NCI-H1092 treated with DMSO at 0.1 percent for 48 hours (cell line): ENCODE measurements at regions not wholly inside any gene's neighbourhood (a gene's known extent, or its start where the extent isn't known, plus 50 kb on each side); places are given as distances from the start of the nearest gene placed in this dataset.

Source experiments
- DNase-seq: peaks from one replicate; lab custom pipeline; 2025; lab: John Stamatoyannopoulos, UW

DNA sequence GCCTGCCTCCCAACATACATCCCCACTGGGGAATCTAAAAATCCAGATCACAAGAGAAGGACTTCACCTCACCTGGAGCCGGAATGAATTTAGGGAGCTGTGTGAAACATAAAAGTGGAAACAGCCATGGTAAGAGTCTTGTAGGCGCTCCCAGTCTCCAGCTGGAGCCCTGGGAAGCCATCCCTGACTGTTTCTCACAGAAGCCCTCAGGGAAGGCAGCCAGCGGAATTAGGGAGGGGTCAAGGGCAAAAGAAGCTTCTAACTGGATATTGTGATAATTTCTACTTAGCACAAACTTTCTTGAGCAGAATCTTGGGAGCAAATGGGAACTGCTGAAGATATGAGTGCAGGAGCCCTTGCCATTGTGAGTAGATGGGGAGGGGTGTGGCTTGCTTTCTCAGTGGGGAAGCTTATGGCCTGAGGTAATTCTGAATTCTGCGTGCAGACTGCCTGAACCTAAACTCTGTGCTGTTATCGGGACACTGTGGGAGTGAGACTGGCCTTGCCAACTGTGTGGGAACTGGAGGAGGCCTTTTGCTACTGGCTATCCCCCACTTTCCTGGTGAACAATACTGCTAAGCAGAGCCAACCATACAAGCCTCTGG, 174.4 kb upstream of the SMC2 start:
- DNase-seq: no peak

DNA sequence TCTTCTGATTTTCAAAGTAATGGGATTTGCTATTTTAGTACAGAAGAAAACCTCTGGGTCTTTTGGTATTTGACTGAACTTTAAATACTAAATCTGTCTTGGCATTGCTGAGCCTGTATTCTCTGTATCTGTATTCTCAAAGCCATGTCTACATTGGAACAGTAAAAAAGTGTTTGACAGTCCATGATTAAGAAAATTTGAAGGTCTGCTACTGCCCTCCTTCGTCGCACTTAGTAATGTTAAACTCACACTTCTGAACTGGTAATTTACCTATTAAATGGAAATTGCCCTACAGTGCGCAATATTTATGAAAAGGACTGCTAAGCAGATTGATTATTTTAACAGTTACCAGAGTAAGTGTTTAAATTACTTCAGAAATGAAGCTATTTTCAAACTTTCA, 165.7 kb upstream of the SMC2 start:
- DNase-seq: no peak

DNA sequence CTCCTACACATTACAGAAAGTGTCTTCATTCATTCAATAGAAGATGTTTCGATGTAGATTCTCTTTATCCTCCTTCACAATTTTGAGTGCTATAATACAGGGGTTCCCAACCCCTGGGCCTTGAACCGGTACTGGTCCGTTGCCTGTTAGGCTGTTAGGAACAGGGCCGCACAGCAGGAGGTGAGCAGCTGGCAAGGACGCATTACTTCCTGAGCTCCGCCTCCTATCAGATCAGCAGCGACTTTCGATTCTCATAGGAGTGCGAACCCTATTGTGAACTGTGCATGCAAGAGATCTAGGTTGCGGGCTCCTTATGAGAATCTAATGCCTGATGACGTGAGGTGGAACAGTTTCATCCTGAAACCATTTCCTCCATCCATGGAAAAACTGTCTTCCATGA, 153.0 kb upstream of the SMC2 start:
- DNase-seq: no peak

DNA sequence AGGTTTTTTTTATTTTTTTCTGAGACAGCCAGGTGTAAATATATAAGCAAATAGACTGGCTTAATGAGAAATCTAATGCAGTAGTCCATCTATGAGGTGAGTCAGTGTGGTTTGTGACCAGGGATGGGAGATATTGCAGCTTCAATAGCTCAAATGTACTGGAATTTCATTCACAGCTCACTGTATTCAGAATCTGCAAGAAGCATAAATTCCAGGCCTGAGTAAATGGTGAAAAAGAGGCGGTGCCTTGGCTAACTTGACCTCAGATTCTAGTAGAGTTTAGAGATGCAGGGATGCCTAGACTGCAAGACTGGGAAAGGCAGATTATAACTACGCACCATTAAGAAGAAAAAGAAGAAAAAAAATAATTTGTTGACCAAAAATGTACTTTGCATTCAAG, 151.9 kb upstream of the SMC2 start:
- peak; percentile 69 for DNase-seq

DNA sequence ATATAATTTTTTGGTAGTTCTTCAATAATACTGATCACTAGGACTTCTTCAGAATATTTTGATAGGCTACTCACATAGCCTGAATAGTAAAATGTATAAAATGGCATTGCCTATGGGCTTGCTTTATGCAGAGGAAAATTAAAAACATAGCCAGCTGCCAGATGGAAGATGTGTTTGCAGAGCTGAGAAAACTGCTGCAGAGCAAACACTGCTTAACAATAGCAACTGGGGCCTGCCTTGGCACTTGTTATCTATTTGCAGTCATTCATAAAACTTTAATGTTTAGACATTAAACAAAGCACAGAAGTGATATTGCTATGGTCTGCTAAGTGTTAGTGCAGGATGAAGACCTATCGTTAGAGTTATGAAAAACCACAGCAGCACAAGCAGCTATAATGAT, 151.5 kb upstream of the SMC2 start:
- DNase-seq: peak; percentile 97

DNA sequence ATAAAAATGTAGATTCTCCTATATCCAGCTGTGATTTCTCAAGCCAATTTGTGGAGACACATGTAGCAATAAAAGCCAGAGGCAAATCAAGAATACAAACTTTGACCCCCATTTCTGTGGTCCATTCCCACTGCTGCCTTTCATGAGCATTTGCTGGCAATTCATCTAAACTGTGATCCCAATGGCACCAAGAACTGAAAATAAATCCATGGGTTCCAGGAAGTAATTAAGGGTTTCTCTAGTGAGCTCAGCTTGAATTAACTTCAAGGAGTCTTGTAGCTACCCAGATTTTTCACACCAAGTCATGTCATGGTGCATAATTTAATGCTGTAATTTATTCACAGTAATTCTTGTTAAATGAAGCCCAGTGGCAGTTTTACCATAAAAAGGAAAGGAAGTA, 145.0 kb upstream of the SMC2 start:
- DNase-seq: no peak

DNA sequence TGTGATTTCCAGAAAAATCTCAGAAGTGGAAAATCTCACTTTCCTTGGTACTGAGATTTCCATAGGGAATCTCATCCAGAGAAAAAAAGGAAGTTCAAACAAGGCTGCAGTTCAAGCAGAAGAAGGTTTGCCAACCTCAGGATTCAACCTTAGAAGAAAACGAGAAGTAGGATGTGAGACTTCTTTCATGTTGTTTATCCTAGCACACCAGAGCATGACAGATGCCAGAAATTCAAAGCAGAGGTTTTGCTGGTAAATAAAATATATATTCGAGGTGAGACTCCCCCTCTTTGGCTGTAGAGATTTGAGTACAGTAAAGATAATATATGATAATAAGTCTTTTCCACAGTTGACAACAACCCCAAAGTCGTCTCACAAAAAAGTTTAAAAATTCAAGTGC, 116.9 kb upstream of the SMC2 start:
- DNase-seq: no peak

DNA sequence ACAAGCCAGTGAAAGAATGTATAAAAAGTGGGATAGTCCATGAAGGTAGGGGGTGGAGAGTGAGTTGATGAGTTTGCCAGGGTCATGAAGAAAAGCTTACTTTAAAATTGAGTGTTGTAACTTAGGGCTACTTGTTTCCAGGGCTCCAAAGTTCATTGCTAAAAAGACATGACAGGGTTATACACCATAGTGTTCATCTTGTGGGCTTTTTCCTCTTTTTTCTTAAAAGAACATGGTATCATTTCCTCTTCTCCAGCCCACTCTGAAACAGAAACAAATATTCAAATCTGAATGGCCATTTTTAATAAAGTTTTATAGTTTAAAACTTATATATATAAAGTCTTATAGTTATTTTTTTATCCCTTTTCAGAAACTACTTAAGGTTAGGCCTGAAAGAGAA, 115.7 kb upstream of the SMC2 start:
- no peak for DNase-seq

DNA sequence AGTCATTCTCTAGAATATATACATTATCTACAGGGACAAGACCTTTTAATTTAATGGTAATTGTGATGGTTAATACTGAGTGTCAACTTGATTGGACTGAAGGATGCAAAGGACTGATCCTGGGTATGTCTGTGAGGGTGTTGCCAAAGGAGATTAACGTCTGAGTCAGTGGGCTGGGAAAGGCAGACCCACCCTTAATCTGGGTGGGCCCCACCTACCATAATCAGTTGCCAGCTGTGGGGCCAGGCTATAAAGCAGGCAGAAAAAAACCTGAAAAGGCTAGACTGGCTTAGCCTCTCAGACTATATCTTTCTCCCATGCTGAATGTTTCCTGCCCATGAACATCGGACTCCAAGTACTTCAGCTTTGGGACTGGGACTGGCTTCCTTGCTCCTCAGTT, 112.2 kb upstream of the SMC2 start:
- DNase-seq: no peak

DNA sequence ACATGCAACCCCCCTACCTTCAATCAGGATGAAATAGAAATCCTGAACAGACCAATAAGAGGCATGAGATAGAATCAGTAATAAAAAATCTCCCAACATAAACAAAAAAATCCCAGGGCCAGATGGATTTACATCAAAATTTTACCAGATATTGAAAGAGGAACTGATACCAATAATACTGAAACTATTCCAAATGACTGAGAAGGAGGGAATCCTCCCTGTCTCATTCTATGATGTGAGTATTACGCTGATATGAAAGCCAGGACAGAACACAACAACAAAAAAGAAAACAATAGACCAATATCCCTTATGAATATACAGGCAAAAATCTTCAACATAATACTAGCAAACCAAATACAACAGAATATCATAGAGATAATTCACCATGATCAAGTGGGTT, 109.0 kb upstream of the SMC2 start:
- no peak for DNase-seq

DNA sequence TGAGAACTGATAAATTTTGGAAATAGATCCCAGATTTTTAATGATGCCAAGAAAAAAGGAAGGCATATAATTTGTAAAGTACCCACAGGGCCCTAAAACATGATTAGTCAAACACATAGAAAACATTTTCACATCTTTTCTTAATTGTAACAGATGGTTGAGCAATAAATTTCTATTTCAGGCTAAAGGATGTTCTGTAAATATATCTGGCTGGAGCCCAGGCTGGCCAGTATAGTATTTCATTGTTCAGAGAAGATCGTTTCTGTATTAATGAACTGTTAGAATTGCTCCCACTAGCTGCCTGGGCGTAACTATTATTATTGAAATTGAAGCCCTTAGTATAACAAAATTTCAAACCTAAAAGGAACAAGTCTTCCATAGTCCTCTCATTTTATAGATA, 105.3 kb upstream of the SMC2 start:
- DNase-seq: no peak

DNA sequence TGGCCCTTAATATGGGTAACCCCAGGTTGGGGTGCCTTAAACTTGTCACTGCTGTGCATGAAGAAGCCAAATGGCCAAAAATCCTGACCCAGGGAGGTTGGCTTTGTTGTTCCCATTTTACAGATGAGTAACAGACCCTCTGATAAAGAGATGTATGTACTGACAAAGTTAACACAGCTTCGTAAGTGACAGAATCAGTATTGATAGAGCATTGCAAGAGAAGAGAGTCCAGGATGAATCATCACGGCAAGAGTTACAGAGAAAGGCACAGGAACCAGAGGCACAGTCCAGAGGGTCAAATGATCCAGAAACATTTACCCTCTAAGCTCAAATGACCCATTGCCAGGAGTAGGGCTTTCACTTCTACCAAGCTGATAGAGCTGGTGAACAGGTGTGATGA, 103.8 kb upstream of the SMC2 start:
- no peak for DNase-seq

DNA sequence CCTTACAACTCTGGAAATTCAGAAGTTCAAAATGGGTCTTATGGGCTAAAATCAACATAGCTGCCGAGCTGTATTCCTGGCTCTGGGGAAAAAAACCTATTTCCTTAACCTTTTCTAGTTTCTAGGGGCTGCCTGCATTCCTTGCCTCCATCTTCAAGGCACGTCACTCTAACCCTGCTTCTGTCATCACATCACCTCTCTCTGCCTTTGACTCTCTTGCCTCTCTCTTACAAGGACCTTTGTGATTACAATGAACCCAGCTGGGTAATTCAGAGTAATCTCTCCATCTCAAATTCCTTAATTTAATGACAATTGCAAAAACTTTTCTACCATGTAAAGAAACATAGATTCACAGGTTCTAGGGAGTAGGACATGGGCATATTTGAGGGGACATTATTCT, 103.1 kb upstream of the SMC2 start:
- DNase-seq: no peak

DNA sequence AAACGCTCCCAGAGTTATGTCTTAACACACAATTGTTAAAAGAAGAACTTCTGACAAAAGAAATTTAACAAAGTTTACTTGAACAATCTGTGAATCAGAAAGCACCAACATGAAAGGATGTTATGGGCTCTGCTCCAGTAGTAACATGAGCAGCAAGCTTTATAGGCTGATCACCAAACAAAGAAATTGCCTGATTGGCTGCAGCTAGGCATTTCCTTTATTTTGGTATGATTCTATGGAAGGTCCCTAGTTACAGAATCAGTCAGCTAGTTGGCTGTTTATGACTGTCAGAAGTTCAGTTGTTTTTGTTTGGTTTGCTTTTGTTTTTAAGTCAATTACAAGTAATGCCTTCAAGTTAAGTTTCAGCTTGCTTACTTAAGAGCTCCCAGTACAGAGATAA, 102.4 kb upstream of the SMC2 start:
- no peak for DNase-seq

DNA sequence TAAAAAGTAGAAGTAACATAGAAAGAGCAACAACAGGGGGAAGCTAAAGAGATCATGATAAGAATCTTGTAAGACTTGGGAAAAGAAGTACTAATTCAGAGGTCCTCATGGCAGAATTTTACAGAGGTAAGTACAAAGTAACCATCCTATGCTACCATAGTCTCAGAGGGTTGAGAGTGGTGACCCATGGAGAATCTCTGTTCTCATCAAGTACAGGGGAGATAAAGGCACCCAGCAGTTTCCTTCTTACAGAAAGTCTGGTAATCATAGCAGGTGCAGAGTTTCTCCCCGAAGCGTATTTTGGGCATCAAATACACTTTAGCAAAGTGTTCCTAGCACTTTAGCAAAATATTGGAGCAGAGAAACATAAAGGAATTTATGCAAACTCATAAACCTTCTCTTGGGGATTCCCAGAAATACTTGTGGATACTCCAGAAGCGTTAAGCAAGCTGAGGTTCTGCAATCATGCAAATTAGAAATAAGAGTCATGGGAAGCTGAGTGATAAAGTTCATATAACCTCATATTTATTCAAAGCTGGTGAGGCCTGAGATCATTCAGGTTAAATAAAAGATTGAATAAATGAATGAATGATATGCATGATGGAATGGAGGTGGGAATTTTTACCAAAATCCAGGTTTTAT, 101.0 kb upstream of the SMC2 start:
- DNase-seq: no peak

DNA sequence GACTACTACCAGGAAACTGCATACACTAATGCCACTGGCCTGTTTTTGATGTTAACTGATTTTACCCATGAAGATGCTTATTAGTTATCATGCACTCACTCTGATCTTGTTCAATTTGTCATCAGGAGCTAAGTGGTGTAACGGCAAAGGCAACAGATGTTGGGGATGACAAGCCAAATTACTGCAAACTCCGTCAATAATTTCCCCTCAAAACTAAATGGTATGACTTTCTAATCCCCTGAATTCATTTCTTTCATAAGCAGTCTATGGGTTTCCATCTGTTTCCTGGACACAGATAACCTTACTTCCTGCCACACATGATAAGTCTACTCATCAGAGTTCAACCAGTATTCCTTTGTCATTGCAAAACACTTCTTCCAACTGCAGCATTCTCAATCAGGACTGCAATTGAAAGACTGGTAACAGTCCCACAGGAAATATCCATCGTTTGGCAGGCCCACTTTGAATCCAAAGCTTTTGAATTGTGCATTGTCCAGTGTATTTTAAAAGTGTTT, 96.2 kb upstream of the SMC2 start:
- DNase-seq: no peak

DNA sequence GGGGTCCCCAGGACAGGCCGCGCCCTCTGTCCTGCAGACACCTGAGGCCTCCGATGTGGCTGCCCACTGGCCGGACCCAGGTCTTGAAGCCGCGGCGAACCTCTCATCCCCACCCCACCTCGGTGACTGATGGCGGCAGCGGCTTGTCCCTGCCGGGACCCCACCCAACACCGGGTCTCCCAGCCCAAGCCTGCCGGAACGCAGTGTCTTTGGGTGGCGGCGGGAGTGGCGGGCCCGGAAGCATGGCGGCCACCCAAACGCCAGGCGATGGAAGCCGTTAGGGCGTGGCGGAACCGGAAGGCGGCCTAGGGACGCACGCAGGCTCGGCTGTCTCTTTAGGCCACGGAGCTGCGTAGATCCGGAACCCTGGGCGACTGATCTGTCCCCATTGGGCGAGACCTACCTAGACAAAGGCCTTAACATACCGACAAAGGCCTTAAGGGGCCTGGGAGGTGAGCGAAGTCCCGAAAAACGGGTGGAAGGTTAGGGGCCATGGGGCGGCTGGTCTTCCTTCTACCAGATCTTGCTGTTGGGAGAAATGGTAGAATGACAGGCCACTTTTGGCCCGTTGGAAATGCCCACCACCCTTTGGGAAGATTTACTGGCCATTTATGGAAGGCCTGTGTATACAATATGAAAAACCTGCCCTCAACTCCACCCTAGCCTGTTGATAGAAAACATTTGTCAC, 94.6 kb upstream of the SMC2 start:
- DNase-seq: no peak

DNA sequence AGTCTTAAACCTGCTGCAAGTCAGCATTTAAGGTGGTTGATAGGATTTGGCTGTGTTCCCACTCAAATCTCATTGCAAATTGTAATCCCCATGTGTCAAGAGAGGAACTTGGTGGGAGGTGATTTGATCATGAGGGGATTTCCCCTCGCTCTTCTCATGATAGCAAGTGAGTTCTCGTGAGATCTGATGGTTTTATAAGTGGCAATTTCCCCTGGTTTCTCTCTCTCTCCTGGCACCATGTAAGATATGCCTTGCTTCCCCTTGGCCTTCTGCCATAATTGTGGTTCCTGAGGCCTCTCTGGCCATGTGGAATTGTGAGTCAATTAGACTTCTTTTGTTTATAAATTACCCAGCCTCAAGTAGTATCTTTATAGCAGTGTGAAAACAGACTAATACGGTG, 84.3 kb upstream of the SMC2 start:
- peak; percentile 17 for DNase-seq

DNA sequence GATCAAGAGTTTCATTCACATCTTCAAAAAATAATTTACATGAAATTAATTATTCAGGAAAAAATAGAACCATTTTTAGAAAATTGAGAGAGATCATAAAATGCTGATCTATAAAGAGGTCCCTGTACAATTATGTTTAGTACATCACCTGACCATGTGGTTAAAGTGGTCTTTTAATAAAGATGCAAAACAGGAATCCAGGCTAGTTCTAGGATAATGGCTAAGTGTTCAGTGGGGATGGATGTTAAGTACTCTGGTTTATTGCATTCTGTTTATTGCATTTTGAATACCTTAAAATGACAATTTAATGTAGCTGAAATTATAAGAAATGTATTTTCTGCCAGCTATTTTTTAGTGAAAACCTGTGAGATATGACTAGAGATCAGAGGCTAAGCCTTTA, 72.0 kb upstream of the SMC2 start:
- DNase-seq: no peak

DNA sequence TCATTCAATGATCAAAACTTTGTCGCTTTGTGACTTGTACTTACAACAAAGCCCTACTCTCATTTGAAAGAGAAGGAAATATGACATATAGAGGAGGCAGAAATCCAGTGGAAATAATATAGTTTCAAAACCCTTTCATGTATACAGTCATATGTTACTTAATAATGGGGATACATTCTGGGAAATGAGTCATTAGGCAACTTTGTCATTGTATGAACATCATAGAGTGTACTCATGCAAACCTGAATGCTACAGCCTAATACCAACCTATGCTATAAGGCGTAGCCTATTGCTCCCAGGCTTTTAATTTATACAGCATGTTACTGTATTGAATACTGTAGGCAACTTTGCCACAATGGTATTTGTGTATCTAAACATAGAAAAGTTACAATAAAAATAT, 69.0 kb upstream of the SMC2 start:
- DNase-seq: no peak

DNA sequence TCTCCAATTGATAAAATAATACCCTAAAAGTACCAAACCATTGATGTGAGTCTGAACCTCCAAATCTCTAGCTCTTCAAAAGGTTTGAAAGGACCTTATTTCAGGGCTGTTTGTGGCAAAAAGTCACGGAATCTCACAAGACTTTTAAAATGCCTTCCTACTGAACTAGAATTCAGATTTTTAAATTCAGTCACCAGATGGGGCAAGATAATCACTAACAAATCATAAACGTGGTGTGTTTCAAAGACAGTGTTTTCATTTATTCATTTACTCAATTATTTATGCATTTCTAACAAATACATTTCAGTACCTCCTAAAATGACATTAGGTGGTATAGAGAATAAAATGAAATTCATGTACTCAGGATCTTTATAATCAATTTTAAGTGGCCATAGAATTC, 68.2 kb upstream of the SMC2 start:
- DNase-seq: peak; percentile 11

DNA sequence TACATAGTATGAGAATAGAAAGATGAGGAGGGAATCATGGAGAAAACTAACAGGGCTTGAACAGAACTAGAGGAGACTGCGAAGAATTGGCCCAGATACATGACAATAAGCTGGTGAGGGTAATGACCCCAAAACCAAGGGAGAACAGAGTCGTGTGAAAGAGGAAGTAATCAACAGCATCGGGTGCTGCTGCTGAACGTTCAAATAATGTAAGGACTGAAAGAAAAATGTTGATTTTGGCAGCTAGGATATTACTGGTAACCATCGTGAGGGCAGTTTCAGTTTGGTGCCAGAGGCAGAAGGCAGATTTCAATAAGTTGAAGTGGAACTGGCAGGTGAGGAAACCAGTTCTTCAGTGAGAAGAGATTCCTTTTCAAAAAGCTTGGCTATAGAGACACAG, 66.8 kb upstream of the SMC2 start:
- peak; percentile 85 for DNase-seq

DNA sequence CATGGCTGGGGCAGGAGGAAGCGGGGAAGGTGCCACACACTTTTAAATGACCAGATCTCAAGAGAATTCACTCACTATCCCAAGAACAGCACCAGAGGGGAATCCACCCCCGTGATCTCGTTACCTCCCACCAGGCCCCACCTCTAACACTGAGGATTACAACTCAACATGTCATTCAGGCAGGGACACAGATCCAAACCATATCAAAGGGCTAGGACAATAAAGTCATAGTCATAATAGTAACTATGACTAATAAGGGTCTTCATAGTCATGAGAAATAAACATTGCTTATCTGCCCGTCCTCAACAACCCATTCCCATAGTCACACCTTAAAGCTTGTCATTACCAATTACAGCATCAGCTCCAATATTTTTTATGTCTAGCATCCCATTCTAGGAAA, 65.3 kb upstream of the SMC2 start:
- DNase-seq: no peak
